Colonic mucosa (tissue), 4 donors: ENCODE measurements at regions not wholly inside any gene's neighbourhood (a gene's known extent, or its start where the extent isn't known, plus 50 kb on each side); places are given as distances from the start of the nearest gene placed in this dataset.

Experiments used
- DNase-seq: peaks from one replicate; pipeline ENCODE4 v3.0.0-alpha.2; 2020
- H3K27ac ChIP-seq: fragments of 200-600 bp; one replicate; pipeline ENCODE4 v1.8.0; 2021
- H3K27me3 ChIP-seq: fragments of 200-600 bp; one replicate; pipeline ENCODE4 v1.8.0; 2021
- H3K36me3 ChIP-seq: fragments of 200-600 bp; one replicate; pipeline ENCODE4 v1.8.0; 2021
- H3K4me1 ChIP-seq: fragments of 200-600 bp; one replicate; pipeline ENCODE4 v1.8.0; 2021; ENCODE audit warnings: mild to moderate bottlenecking
- H3K4me3 ChIP-seq: fragments of 200-600 bp; one replicate; pipeline ENCODE4 v1.8.0; 2021
- H3K9ac ChIP-seq, 2 donors: one replicate each; pipeline ENCODE4 v1.7.0; 2013; ENCODE audit warnings: control low read depth in 2 of 2, low read depth in 2 of 2, low read length in 2 of 2
- H3K9me3 ChIP-seq: fragments of 200-600 bp; one replicate; pipeline ENCODE4 v1.8.0; 2021
- intact Hi-C: fragments of 100-400 bp; cut with DNase I; formaldehyde crosslinking; loops from one replicate; pipeline ENCODE4 v1.14.1; 2022
- TF ChIP-seq, protein P1 (sequence below): fragments of 200-600 bp; IDR thresholded peaks from one replicate; pipeline ENCODE4 v1.8.0; 2022; ENCODE audit warnings: antibody characterized with exemption, mild to moderate bottlenecking
- donor health status: healthy.
- donor health status: DM: no; HTN: no; CAD: no.
- donor health status: DM: no; HTN: no; CAD: no.

DNA sequence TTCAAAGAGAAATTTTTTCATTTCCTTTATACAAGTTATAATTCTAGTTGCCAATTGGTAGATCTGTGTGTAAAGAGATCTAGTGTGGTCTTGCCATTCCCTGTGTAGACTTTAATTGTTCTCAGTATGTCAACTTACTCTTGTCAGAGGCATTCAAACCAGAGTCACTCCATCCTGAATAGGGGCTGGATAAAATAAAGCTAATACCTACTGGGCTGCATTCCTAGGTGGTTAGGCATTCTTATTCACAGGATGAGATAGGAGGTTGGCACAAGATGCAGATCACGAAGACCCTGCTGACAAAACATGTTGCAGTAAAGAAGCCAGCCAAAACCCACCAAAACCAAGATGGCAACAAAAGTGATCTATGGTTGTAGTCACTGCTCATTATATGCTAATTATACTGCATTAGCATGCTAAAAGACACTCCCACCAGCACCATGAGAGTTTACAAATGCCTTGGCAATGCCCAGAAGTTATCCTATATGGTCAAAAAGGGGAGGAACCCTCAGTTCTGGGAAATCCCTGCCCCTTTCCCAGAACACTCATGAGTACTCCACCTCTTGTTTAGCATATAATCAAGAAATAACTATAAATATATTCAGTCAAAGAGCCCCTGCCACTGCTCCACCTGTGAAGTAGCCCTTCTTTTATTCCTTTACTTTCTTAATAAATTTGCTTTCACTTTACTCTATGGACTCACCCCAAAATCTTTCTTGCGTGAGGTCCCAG is 74.0 kb upstream of the ADAMTS5 start:
- Histone ChIP-seq H3K9ac (no peak overlapping the region), H3K4me3 (no peak overlapping the region), H3K9me3 (no peaks in the 10 kb centered on the region), H3K27me3 (no peaks in the 10 kb centered on the region), H3K36me3 (no peaks in the 10 kb centered on the region), H3K4me1 (no peaks in the 10 kb centered on the region), H3K27ac (no peak overlapping the region)
- TF ChIP-seq, protein P1, sequence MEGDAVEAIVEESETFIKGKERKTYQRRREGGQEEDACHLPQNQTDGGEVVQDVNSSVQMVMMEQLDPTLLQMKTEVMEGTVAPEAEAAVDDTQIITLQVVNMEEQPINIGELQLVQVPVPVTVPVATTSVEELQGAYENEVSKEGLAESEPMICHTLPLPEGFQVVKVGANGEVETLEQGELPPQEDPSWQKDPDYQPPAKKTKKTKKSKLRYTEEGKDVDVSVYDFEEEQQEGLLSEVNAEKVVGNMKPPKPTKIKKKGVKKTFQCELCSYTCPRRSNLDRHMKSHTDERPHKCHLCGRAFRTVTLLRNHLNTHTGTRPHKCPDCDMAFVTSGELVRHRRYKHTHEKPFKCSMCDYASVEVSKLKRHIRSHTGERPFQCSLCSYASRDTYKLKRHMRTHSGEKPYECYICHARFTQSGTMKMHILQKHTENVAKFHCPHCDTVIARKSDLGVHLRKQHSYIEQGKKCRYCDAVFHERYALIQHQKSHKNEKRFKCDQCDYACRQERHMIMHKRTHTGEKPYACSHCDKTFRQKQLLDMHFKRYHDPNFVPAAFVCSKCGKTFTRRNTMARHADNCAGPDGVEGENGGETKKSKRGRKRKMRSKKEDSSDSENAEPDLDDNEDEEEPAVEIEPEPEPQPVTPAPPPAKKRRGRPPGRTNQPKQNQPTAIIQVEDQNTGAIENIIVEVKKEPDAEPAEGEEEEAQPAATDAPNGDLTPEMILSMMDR = no peak
- intact Hi-C loops = no loop called here
- DNase-seq = no peak

DNA sequence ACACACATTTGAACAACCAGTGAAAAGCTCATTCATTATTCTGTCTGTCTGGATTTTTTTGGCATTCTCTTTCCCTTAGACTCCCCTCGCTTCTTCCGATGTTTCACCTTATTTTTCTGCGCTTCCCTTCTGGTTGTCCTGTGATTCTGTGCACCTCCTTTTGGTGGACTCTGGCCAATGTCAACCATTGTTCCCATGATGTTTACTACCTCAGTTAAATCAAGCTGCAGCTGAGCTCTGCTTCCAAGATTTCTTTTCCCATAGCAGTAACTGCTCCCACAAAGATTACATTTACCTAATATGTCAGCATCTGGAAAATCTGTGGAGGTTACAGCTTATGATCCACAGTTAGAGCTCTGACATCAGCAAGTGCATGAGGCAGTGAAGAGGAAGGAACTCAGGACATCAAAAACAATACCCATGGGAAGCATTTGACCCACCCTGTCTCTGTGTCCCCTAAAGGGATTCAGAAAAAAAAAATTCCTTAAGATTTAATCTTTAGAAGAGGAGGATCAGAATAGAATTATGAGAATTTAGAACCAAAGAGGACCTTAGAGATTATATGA is 69.9 kb upstream of the ADAMTS5 start:
- H3K27ac ChIP-seq = no peak overlapping the region
- no peaks in the 10 kb centered on the region for H3K27me3 ChIP-seq
- H3K4me3 ChIP-seq = no peak overlapping the region
- H3K9ac ChIP-seq = no peak overlapping the region
- no peaks in the 10 kb centered on the region for H3K4me1 ChIP-seq
- H3K9me3 ChIP-seq = no peaks in the 10 kb centered on the region
- DNase-seq = no peak
- TF ChIP-seq, protein P1 = no peak
- no peaks in the 10 kb centered on the region for H3K36me3 ChIP-seq
- intact Hi-C loops = no loop called here

DNA sequence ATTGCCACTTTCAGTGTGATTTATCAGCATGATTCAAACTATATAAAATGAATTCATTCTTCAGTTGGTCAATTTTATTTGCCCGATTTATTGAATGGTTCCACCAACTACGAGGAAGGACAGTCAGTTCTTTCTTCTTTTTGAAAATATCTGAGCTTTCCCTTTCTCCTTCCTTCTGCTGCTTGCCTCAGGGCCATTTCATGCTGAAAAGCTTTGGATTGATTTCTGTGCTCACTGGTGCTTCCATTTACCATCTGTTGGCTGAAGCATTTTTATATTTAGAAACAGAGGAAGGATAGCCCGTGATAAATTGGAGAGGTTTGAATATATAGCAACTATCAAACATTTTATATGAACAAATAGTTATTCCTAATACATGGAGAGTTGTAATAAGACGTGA is 68.9 kb upstream of the ADAMTS5 start:
- H3K9me3 ChIP-seq = no peaks in the 10 kb centered on the region
- intact Hi-C loops = no loop called here
- H3K27me3 ChIP-seq = no peaks in the 10 kb centered on the region
- no peak for DNase-seq
- no peaks in the 10 kb centered on the region for H3K36me3 ChIP-seq
- H3K27ac ChIP-seq = no peak overlapping the region
- TF ChIP-seq, protein P1 = no peak
- no peaks in the 10 kb centered on the region for H3K4me1 ChIP-seq
- H3K4me3 ChIP-seq = no peak overlapping the region
- no peak overlapping the region for H3K9ac ChIP-seq

DNA sequence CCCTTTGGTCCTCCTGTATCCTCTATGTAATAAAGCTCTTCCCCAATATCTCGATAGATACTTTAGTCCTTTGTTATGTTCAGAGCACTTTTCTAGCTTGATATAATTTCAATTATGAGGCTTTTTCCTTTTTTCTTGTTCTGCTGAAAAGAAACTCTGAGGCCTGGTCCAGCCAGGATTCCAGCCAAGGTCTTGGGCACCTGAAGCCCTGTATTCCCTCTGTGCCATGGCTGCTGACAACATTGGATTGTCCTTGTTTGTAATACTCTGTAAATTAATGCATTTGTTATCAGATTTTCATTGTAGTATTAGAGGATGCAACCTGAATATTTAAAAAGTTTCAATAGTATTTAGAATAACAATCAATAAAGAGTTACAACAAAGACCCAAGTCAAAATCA is 67.9 kb upstream of the ADAMTS5 start:
- intact Hi-C loops = no loop called here
- no peak for DNase-seq
- no peak overlapping the region for H3K4me3 ChIP-seq
- TF ChIP-seq, protein P1 = no peak
- no peak overlapping the region for H3K27ac ChIP-seq
- H3K36me3 ChIP-seq = no peaks in the 10 kb centered on the region
- no peaks in the 10 kb centered on the region for H3K27me3 ChIP-seq
- no peak overlapping the region for H3K9ac ChIP-seq
- H3K4me1 ChIP-seq = no peaks in the 10 kb centered on the region
- no peaks in the 10 kb centered on the region for H3K9me3 ChIP-seq

DNA sequence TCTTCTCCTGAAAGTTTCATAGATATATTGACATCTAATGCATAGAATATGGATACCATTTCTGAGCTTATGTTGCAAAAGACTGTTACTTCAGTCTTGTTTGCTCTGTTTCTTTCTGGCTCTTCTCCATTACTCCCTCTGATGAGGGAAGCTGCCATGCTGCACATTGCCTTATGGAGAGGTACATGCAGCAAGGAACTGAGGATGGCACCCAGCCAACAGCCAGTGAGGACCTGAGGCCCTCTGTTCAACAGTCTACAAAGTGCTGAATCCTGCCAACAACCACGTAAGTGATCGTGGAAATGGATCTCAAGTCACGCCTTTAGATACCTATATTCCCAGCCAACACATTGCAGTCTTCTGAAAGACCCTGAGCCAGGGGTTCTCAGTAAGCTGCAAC is 66.6 kb upstream of the ADAMTS5 start:
- TF ChIP-seq, protein P1 = no peak
- H3K27me3 ChIP-seq = no peaks in the 10 kb centered on the region
- no peak overlapping the region for H3K27ac ChIP-seq
- H3K36me3 ChIP-seq = no peaks in the 10 kb centered on the region
- no peak overlapping the region for H3K4me3 ChIP-seq
- no peaks in the 10 kb centered on the region for H3K4me1 ChIP-seq
- no peaks in the 10 kb centered on the region for H3K9me3 ChIP-seq
- H3K9ac ChIP-seq = no peak overlapping the region
- intact Hi-C loops = no loop called here
- DNase-seq = no peak
